ENCODE measurements at regions not wholly inside any gene's neighbourhood (a gene's known extent, or its start where the extent isn't known, plus 50 kb on each side); places are given as distances from the start of the nearest gene placed in this dataset.

DNA sequence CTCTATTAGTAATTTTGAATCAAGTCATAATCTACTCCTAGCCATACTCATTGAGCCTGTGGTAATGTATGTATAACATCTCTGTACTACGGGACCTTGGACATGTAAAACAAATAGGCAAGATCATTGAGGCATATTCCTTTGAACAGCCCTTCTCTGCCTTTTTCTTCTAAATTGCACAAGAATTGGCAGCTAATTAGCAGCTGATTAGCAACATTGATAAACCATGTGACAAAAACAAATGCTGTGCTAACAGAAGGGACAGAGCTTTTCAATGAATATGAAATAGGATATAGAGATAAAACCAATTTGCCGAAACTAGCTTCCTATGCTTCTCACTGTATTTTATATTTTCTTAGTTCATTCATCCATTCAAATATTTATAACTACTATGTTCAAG, 1474.2 kb downstream of the FAM181B start:
- H3K9me3 ChIP-seq (replicated peaks; ENCODE audit: control insufficient read depth, insufficient read depth, low read length): peaks cover 1% of the 10 kb centered on the region
- DNase-seq (ENCODE audit: low read depth, low spot score) (no peak), FAIRE-seq (no peak)
- no peak overlapping the region for H3K27ac ChIP-seq (ENCODE audit: insufficient read depth, low read depth, low read length)
- H3K4me1 ChIP-seq (ENCODE audit: control insufficient read depth, extremely low read depth, insufficient read depth, low read length): no peaks in the 10 kb centered on the region
- H3K27me3 ChIP-seq (ENCODE audit: control insufficient read depth in 2 of 2, insufficient read depth in 2 of 2, low read length in 2 of 2): no peaks in the 10 kb centered on the region
- no peaks in the 10 kb centered on the region for H3K9me1 ChIP-seq (replicated peaks; ENCODE audit: control insufficient read depth, extremely low read depth, insufficient read depth, low read length)
- POLR2A ChIA-PET: no interaction called here
- H3K79me2 ChIP-seq (ENCODE audit: control insufficient read depth, insufficient read depth, low read length): no peaks in the 10 kb centered on the region
- intact Hi-C loops (cut with micrococcal nuclease): no loop called here
- CTCF ChIA-PET: no interaction called here
- H3K4me2 ChIP-seq (ENCODE audit: insufficient read depth, low read length): no peak overlapping the region
- TF ChIP-seq EZH2 (IDR thresholded peaks at IDR 0.05; ENCODE audit: borderline replicate concordance, low read depth, low read length, severe bottlenecking) (no peak), FOS (IDR thresholded peaks at IDR 0.05; ENCODE audit: borderline replicate concordance, insufficient read depth, low read length) (no peak), POLR2AphosphoS5 (IDR thresholded peaks at IDR 0.05; ENCODE audit: insufficient read depth, low read depth, low read length) (no peak), JUN (IDR thresholded peaks at IDR 0.05; ENCODE audit: borderline replicate concordance, insufficient read depth, insufficient read length, low read depth) (no peak), POLR2A (IDR thresholded peaks at IDR 0.05; ENCODE audit: low read depth, low read length) (no peak), GATA2 (IDR thresholded peaks at IDR 0.05; ENCODE audit: insufficient read depth, insufficient read length, low read depth, low read length) (no peak), MYC (IDR thresholded peaks at IDR 0.05; ENCODE audit: low read depth, low read length) (no peak), CTCF (IDR thresholded peaks at IDR 0.05; ENCODE audit: extremely low read depth in 1 of 2, insufficient read depth in 1 of 2, low read depth in 1 of 2, low read length in 2 of 2) (no peak)
- TF ChIP-seq, protein P1, sequence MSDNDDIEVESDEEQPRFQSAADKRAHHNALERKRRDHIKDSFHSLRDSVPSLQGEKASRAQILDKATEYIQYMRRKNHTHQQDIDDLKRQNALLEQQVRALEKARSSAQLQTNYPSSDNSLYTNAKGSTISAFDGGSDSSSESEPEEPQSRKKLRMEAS (IDR thresholded peaks at IDR 0.05; ENCODE audit: insufficient read depth, insufficient read length): no peak
- H4K20me1 ChIP-seq (replicated peaks; ENCODE audit: control insufficient read depth, extremely low read depth, insufficient read depth, low read length): no peaks in the 10 kb centered on the region
- no peak overlapping the region for H3K4me3 ChIP-seq (replicated peaks in 1 of 3; ENCODE audit: insufficient read depth in 1 of 3, low read depth in 1 of 3, low read length in 3 of 3)
- dilution Hi-C loops (cut with MboI; ENCODE audit: extremely low pct_ligation_motif_present, low sequenced_read_pairs): no loop called here
- no peaks in the 10 kb centered on the region for H3K36me3 ChIP-seq (ENCODE audit: control insufficient read depth in 2 of 2, extremely low read depth in 1 of 2, insufficient read depth in 2 of 2, low read length in 2 of 2)
- BruUV-seq (replicated peaks): no TSS peak
- H2AFZ ChIP-seq (ENCODE audit: low read depth, low read length): no peak overlapping the region
- H3K9ac ChIP-seq (replicated peaks; ENCODE audit: extremely low read depth, insufficient read depth, low read length): no peak overlapping the region
